Activated CD4-positive, alpha-beta T cell treated with anti-CD3 and anti-CD28 coated beads, Interleukin-2, amount 50 U/mL, for 1 hour (primary cell): ENCODE measurements at regions not wholly inside any gene's neighbourhood (a gene's known extent, or its start where the extent isn't known, plus 50 kb on each side); places are given as distances from the start of the nearest gene placed in this dataset.
"Not testable (repeated sequence)": the region's sequence is repeated elsewhere in the genome, so short reads cannot be mapped to it uniquely, and the experiment has no call there.

Experiments used
- DNase-seq: peaks from one replicate; pipeline ENCODE4 v3.0.0-alpha.2; 2020

GRCh38 chr5:96198356-96199058 lies 234.5 kb downstream of the PCSK1 start:
- DNase-seq = no peak

- not testable (repeated sequence) for DNase-seq
These were observed 235.3 kb downstream of the PCSK1 start for GRCh38 chr5:96197767-96198166.

- no peak for DNase-seq
These were observed 235.7 kb upstream of the ELL2 start for GRCh38 chr5:96197347-96197746.

GRCh38 chr5:96196890-96197289 lies 235.2 kb upstream of the ELL2 start:
- no peak for DNase-seq

- DNase-seq = no peak
These were observed 234.8 kb upstream of the ELL2 start for GRCh38 chr5:96196407-96196806.

GRCh38 chr5:96195123-96195522 lies 233.5 kb upstream of the ELL2 start:
- DNase-seq = no peak

GRCh38 chr5:96194593-96194992 lies 232.9 kb upstream of the ELL2 start:
- DNase-seq = no peak

GRCh38 chr5:96193946-96194345 lies 232.3 kb upstream of the ELL2 start:
- no peak for DNase-seq

- no peak for DNase-seq
These were observed 228.3 kb upstream of the ELL2 start for GRCh38 chr5:96189987-96190386.

- DNase-seq = no peak
These were observed 227.6 kb upstream of the ELL2 start for GRCh38 chr5:96189028-96189826.

- no peak for DNase-seq
These were observed 225.8 kb upstream of the ELL2 start for GRCh38 chr5:96187309-96188027.

- DNase-seq = not testable (repeated sequence)
These were observed 222.9 kb upstream of the ELL2 start for GRCh38 chr5:96184510-96184909.

- no peak for DNase-seq
These were observed 219.2 kb upstream of the ELL2 start for GRCh38 chr5:96180684-96181435.

- no peak for DNase-seq
These were observed 215.7 kb upstream of the ELL2 start for GRCh38 chr5:96177303-96177869.

GRCh38 chr5:96176022-96176421 lies 214.4 kb upstream of the ELL2 start:
- DNase-seq = no peak

- no peak for DNase-seq
These were observed 213.4 kb upstream of the ELL2 start for GRCh38 chr5:96175090-96175489.

- no peak for DNase-seq
These were observed 211.7 kb upstream of the ELL2 start for GRCh38 chr5:96173366-96173765.

GRCh38 chr5:96172436-96172835 lies 210.8 kb upstream of the ELL2 start:
- no peak for DNase-seq

- not testable (repeated sequence) for DNase-seq
These were observed 210.3 kb upstream of the ELL2 start for GRCh38 chr5:96171973-96172372.

GRCh38 chr5:96170481-96171125 lies 209.0 kb upstream of the ELL2 start:
- DNase-seq = not testable (repeated sequence)

GRCh38 chr5:96168833-96169232 lies 207.2 kb upstream of the ELL2 start:
- not testable (repeated sequence) for DNase-seq

- no peak for DNase-seq
These were observed 197.4 kb upstream of the ELL2 start for GRCh38 chr5:96159043-96159442.
